ENCODE measurements at regions not wholly inside any gene's neighbourhood (a gene's known extent, or its start where the extent isn't known, plus 50 kb on each side); places are given as distances from the start of the nearest gene placed in this dataset.
"Not testable (repeated sequence)": the region's sequence is repeated elsewhere in the genome, so short reads cannot be mapped to it uniquely, and the experiment has no call there.

GRCh38 chr11:24383137-24383536, 113.7 kb upstream of the LUZP2 start:
- no peak for DNase-seq
- Histone ChIP-seq H3K9me3 (no peaks in the 10 kb centered on the region), H3K36me3 (no peaks in the 10 kb centered on the region), H3K27me3 (no peaks in the 10 kb centered on the region), H3K4me3 (no peak overlapping the region)

- no peak for DNase-seq
- Histone ChIP-seq H3K9me3 (no peaks in the 10 kb centered on the region), H3K36me3 (no peaks in the 10 kb centered on the region)
Measured at GRCh38 chr11:24384240-24384639, 112.6 kb upstream of the LUZP2 start.

GRCh38 chr11:24386546-24387397, 110.1 kb upstream of the LUZP2 start:
- no peaks in the 10 kb centered on the region for H3K9me3 ChIP-seq
- no peak overlapping the region for H3K4me3 ChIP-seq
- DNase-seq, result no peak
- H3K36me3 ChIP-seq, result no peaks in the 10 kb centered on the region
- H3K27me3 ChIP-seq, result no peaks in the 10 kb centered on the region

More at GRCh38 chr11:24384240-24384639, 112.6 kb upstream of the LUZP2 start:
- H3K27me3 ChIP-seq, result no peaks in the 10 kb centered on the region
- H3K4me3 ChIP-seq, result no peak overlapping the region

GRCh38 chr11:24389575-24389974, 107.3 kb upstream of the LUZP2 start:
- Histone ChIP-seq H3K4me3 (no peak overlapping the region), H3K36me3 (no peaks in the 10 kb centered on the region), H3K9me3 (no peaks in the 10 kb centered on the region), H3K27me3 (no peaks in the 10 kb centered on the region)
- DNase-seq, result no peak

GRCh38 chr11:24390016-24390415, 106.8 kb upstream of the LUZP2 start:
- no peaks in the 10 kb centered on the region for H3K27me3 ChIP-seq
- no peaks in the 10 kb centered on the region for H3K36me3 ChIP-seq
- no peak for DNase-seq
- no peaks in the 10 kb centered on the region for H3K9me3 ChIP-seq
- H3K4me3 ChIP-seq, result no peak overlapping the region

- Histone ChIP-seq H3K36me3 (no peaks in the 10 kb centered on the region), H3K27me3 (no peaks in the 10 kb centered on the region), H3K4me3 (no peak overlapping the region), H3K9me3 (no peaks in the 10 kb centered on the region)
- DNase-seq, result no peak
Measured at GRCh38 chr11:24390762-24391161, 106.1 kb upstream of the LUZP2 start.

- H3K9me3 ChIP-seq, result no peaks in the 10 kb centered on the region
- no peaks in the 10 kb centered on the region for H3K36me3 ChIP-seq
- no peak for DNase-seq
- H3K4me3 ChIP-seq, result no peak overlapping the region
- no peaks in the 10 kb centered on the region for H3K27me3 ChIP-seq
Measured at GRCh38 chr11:24391167-24391566, 105.7 kb upstream of the LUZP2 start.

- H3K9me3 ChIP-seq, result no peaks in the 10 kb centered on the region
- H3K4me3 ChIP-seq, result no peak overlapping the region
- H3K36me3 ChIP-seq, result no peaks in the 10 kb centered on the region
- DNase-seq, result no peak
- no peaks in the 10 kb centered on the region for H3K27me3 ChIP-seq
Measured at GRCh38 chr11:24400059-24400665, 96.7 kb upstream of the LUZP2 start.

GRCh38 chr11:24406389-24406788, 90.5 kb upstream of the LUZP2 start:
- Histone ChIP-seq H3K36me3 (no peaks in the 10 kb centered on the region), H3K27me3 (no peaks in the 10 kb centered on the region), H3K4me3 (no peak overlapping the region), H3K9me3 (no peaks in the 10 kb centered on the region)
- no peak for DNase-seq

- Histone ChIP-seq H3K36me3 (no peaks in the 10 kb centered on the region), H3K9me3 (no peaks in the 10 kb centered on the region), H3K27me3 (no peaks in the 10 kb centered on the region), H3K4me3 (no peak overlapping the region)
- no peak for DNase-seq
Measured at GRCh38 chr11:24406980-24407379, 89.9 kb upstream of the LUZP2 start.

GRCh38 chr11:24407733-24408132, 89.1 kb upstream of the LUZP2 start:
- H3K9me3 ChIP-seq, result no peaks in the 10 kb centered on the region
- no peaks in the 10 kb centered on the region for H3K27me3 ChIP-seq
- H3K36me3 ChIP-seq, result no peaks in the 10 kb centered on the region
- no peak overlapping the region for H3K4me3 ChIP-seq
- DNase-seq, result no peak

GRCh38 chr11:24408202-24408601, 88.7 kb upstream of the LUZP2 start:
- DNase-seq, result no peak
- Histone ChIP-seq H3K36me3 (no peaks in the 10 kb centered on the region), H3K4me3 (no peak overlapping the region), H3K9me3 (no peaks in the 10 kb centered on the region), H3K27me3 (no peaks in the 10 kb centered on the region)

GRCh38 chr11:24411791-24412190, 85.1 kb upstream of the LUZP2 start:
- no peak overlapping the region for H3K4me3 ChIP-seq
- H3K9me3 ChIP-seq, result no peaks in the 10 kb centered on the region
- DNase-seq, result no peak
- no peaks in the 10 kb centered on the region for H3K36me3 ChIP-seq
- no peaks in the 10 kb centered on the region for H3K27me3 ChIP-seq

- H3K9me3 ChIP-seq, result no peaks in the 10 kb centered on the region
- no peak for DNase-seq
- no peak overlapping the region for H3K4me3 ChIP-seq
- H3K36me3 ChIP-seq, result no peaks in the 10 kb centered on the region
- H3K27me3 ChIP-seq, result no peaks in the 10 kb centered on the region
Measured at GRCh38 chr11:24412722-24413121, 84.1 kb upstream of the LUZP2 start.

GRCh38 chr11:24413391-24413790, 83.5 kb upstream of the LUZP2 start:
- DNase-seq, result no peak
- Histone ChIP-seq H3K36me3 (no peaks in the 10 kb centered on the region), H3K4me3 (no peak overlapping the region), H3K9me3 (no peaks in the 10 kb centered on the region), H3K27me3 (no peaks in the 10 kb centered on the region)

GRCh38 chr11:24415955-24416636, 80.8 kb upstream of the LUZP2 start:
- H3K4me3 ChIP-seq, DNase-seq, H3K27me3 ChIP-seq, H3K36me3 ChIP-seq, H3K9me3 ChIP-seq: not testable (repeated sequence)

- no peak overlapping the region for H3K4me3 ChIP-seq
- DNase-seq, result no peak
Measured at GRCh38 chr11:24421766-24422165, 75.1 kb upstream of the LUZP2 start.

More at GRCh38 chr11:24421766-24422165, 75.1 kb upstream of the LUZP2 start:
- H3K27me3 ChIP-seq, result no peaks in the 10 kb centered on the region
- H3K36me3 ChIP-seq, result no peaks in the 10 kb centered on the region
- no peaks in the 10 kb centered on the region for H3K9me3 ChIP-seq
